NT2/D1 (cell line): ENCODE measurements at regions not wholly inside any gene's neighbourhood (a gene's known extent, or its start where the extent isn't known, plus 50 kb on each side); places are given as distances from the start of the nearest gene placed in this dataset.

ENCODE experiments used
- SUZ12 ChIP-seq: IDR thresholded peaks from 2 replicates; pipeline ENCODE4 v1.6.1; 2011; ENCODE audit not compliant: insufficient read length, insufficient read depth; ENCODE audit errors: extremely low read depth
- YY1 ChIP-seq: IDR thresholded peaks from 2 replicates; pipeline ENCODE4 v1.6.1; 2011; ENCODE audit not compliant: insufficient read length, insufficient read depth
- ZNF274 ChIP-seq: IDR thresholded peaks from 2 replicates; pipeline ENCODE4 v1.6.1; 2011; ENCODE audit warnings: mild to moderate bottlenecking, low read depth, low read length

- no peak for TF ChIP-seq YY1
- no peak for TF ChIP-seq ZNF274
- TF ChIP-seq SUZ12, result no peak
These were observed 112.8 kb upstream of the DKK2 start for GRCh38 chr4:107148904-107149303.
